Left colon (tissue), 2 donors: ENCODE measurements at regions not wholly inside any gene's neighbourhood (a gene's known extent, or its start where the extent isn't known, plus 50 kb on each side); places are given as distances from the start of the nearest gene placed in this dataset.

Experiments used
- ATAC-seq: fragments of 200-7000 bp; cut with Tn5 transposase; one replicate; pipeline ENCODE4 v1.9.1; 2020; ENCODE audit warnings: mild to moderate bottlenecking, moderate library complexity
- DNase-seq, 2 donors: peaks; one replicate each; pipeline ENCODE4 v3.0.0-alpha.2; 2020
- intact Hi-C, 2 donors: fragments of 100-400 bp; cut with DNase I in 1 of 2; cut with micrococcal nuclease in 1 of 2; formaldehyde crosslinking; loops; one replicate each; pipeline versions ENCODE4 v1.11.2 to v1.14.0; 2022; cut with DNase I, micrococcal nuclease
- donor health status: DM: no; HTN: no; CAD: no.
- donor health status: DM: yes; HTN: yes; CAD: no.

DNA sequence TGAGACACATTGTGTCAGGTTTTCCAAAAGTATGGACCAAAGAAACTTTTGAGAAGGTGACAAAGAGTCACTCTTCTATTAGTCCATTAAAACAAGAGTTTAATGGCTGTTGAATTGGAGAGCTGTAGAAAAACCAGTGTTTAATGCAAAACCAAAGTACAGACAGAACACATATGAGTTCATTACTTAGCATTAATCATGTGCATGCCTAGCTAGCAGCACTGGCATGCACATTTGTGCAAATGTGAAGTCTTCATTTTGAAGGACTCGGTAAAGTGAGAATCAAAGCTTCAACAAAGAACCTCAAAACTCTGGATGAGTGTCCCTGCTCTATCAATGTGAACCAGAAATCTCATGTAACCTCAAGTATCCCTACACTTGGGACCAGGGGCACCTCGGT lies 256.3 kb upstream of the PPARGC1A start:
- DNase-seq (no peak), ATAC-seq (no peak)
- intact Hi-C loops: no loop called here

DNA sequence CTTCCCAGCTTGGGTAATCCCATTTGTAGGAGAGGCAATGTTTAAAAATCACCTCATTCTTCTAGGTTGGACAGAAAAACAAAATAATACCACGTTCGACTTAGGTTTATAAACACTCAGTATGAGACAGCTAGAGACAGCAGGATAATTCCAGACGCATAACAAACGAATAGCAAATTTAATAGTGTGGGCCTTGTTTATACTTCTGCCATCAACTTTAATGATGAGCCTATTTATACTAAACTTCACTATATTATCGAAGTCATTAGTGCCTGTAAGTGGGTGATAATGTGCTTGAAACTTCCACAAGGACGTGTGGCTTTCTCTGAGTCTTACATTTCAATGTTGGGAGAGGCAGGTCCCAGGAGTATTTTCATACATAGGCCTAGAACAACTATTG lies 255.7 kb upstream of the PPARGC1A start:
- intact Hi-C loops: no loop called here
- no peak for ATAC-seq
- DNase-seq: no peak

- no peak for DNase-seq
- ATAC-seq: no peak
- intact Hi-C loops: no loop called here
Observed at GRCh38 chr4:24144381-24144780, 254.5 kb upstream of the PPARGC1A start.

- DNase-seq (no peak), ATAC-seq (no peak)
- intact Hi-C loops: no loop called here
Observed at GRCh38 chr4:24143741-24144140, 253.9 kb upstream of the PPARGC1A start.

DNA sequence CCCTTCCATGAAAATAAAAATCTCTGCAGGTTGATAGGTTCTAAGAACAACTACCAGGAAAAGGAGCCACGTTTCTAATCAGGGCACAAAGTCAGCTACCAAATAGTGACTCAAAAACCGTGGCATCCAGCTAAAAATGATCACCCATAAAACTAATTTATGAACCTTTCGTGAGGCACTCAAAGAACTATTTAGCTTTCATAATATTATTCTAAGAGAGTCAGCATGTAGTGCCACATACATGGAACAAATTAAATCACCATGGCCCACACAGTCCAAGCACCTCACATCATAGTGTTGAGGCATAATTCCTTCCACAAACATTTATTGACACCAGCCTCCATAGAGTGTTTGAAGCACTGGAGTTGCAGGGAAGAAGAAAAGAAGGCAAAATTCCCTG lies 252.0 kb upstream of the PPARGC1A start:
- DNase-seq (no peak), ATAC-seq (no peak)
- intact Hi-C loops: no loop called here

- DNase-seq (no peak), ATAC-seq (no peak)
- intact Hi-C loops: no loop called here
Observed at GRCh38 chr4:24140892-24141291, 251.0 kb upstream of the PPARGC1A start.

DNA sequence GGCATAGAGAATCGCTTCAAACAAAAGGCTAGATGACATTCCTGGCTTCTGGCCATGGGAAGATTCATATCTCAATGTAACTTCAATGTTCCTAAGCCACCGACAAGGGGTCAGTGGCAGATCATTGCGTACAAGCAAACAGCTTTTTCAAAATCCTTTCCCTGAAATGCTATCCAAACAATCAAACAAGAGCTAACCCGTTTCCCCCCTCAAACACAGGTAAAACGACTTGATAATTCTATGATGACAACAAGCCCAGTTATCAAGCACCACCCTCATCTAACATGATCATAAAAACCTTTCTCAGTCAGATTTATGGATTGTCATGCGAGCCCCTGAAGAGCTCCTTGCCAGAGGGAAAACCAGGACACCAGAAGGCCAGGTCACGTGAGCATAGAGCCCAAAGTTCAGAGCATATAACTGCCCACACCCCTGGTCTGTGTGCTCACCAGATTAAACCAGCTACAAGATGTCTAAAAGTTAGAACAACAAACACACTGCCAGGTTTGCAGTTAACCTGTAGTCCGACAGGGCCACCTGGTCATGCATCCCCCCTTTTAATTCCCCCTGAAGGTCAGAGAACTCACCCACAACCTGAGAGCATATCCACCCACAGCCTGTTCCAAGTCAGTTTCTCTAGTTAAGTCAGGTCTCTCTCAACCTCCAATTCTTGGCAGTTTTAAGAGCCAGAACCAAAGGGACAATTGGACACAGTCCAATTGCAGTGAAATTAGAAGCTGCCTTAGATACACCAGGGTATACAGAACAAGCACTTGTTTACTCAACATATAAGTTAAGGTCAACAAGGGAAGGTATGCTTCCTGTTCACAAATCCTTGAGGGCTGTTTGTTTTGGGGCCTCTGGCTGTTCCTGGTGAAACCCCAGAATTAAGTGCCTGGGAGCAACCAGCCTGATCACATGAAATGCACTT lies 248.1 kb upstream of the PPARGC1A start:
- ATAC-seq (peak; percentile 96), DNase-seq (peak; percentile 71 to 85)
- intact Hi-C loops: no loop called here

DNA sequence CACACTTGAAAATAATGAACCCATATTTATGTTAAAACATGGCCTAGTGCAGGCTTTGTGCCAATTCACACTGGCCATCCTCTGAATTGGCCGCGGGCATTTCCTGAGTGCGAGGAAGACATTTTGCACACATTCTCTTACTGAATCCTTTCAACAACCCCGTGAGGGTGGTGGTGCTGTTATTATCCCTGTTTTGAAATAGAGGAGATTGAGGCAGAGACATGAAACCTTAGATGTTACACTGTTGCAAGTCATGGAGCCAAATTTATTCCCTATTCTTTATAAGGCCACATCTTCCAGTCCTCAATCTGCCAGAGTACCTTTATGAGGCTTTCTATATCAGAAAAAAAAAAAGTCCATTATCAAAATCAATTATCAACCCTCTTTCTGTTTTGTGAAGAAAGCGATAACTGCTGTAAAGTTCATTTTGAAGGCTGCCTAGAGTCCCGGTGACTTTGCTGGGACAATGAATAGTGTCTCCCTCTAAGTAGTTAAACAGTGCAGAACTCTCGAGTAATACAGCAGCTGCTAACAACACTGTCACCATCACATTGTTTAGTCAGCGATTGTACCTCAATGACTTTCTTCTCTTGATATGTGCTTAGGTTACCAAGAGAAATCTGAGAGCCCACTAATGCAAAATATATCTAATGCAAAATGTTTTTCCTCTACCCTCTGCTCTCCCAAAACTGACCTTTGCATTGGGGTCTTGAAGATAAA lies 242.3 kb upstream of the PPARGC1A start:
- no peak for DNase-seq
- no peak for ATAC-seq
- intact Hi-C loops: no loop called here

GRCh38 chr4:24130637-24131036 lies 240.8 kb upstream of the PPARGC1A start:
- intact Hi-C loops: no loop called here
- ATAC-seq (no peak), DNase-seq (no peak)

GRCh38 chr4:24126776-24127175 lies 236.9 kb upstream of the PPARGC1A start:
- intact Hi-C loops: no loop called here
- DNase-seq: no peak
- ATAC-seq: no peak

DNA sequence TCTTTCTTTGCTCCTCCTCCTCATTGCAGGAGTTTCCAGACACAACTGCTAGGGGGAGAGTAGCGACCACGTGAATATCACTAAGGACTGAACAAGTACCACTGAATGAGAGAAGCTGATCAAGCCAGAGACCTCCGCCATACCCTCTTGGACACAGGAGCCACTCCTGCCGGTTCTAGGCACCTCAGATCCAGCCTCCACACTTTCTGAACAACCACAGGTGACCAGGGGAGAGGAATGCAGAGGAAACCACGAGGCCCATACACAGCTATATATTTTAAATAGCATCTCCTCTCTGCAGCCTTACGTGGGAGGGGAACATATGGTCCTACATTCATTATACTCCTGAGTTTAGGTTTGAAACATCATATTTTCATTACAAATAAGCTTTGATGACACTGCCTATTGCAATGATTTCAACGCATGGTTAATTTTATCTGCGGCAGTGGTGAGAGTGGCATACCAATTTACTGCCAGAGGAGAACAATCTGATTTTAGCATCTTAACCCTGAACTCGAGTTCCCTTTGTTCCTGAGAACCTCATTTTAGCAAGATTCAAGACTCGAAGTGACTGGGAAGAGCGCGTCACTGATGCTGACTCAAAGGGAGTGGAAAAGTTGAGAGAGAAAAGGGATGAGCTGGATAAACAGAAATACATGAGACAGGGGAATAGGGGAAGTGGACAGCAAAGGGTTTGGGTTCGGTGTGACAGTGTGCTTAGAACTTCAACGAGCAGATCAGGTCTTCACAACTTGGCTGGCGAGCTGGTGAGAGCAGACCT lies 231.7 kb upstream of the PPARGC1A start:
- intact Hi-C loops: no loop called here
- DNase-seq (no peak), ATAC-seq (no peak)

DNA sequence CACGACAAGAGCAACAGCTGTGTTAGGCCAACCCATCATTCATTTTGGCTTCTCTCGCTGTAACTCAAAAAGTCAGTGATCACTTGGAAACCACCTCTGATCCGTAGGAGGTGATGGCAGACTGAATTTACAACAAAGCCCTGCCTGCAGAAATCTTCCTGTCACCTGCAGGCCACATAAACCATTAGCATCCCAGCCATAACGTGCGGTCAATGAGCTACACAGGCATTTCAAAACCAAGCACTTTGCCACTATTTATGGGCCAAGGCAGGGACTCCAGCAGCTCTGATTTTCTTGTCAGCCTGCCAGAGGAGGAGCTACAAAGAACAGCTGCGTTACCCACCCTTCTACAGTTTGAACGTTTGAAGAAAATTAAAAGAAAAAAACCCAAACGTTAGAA lies 228.1 kb upstream of the PPARGC1A start:
- no peak for DNase-seq
- no peak for ATAC-seq
- intact Hi-C loops: no loop called here

DNA sequence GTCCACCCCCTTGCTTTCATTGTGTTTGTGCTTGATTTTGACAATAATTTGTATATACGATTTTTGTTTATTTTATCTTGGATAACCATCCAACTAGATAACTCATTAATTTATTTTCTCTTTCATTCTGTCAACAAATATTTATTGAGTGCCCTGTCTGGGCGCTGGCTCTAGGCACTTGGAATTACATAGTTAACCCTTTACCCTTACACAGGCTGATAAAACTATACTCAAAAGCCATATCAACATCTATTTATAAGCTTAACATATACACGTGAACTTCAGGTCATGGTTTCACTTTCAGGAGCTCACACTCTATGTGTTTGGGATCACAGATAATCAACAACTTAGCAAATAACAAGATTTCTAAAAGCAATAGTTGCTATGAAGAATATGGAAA lies 226.3 kb upstream of the PPARGC1A start:
- ATAC-seq (no peak), DNase-seq (no peak)
- intact Hi-C loops: no loop called here

- ATAC-seq: no peak
- intact Hi-C loops: no loop called here
- DNase-seq: no peak
Observed at GRCh38 chr4:24114919-24115500, 225.2 kb upstream of the PPARGC1A start.

DNA sequence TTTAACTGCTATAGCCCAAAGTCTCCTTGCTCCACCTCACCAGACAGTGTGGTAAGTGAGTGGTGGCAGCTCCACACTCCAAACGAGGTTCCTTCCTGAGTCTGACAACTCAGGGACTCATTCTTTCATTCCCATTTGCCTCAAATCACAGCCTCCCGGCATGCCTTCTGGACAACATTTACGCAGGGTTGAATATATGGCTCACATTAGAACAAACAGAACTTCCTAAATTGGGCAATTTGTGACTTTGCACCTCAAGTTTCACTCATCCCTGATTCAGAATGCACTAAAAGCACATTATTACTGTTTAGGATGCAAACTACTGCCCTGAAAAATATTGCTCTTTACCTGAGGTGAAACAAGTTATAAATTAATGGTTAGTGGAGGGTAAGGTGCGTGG lies 224.6 kb upstream of the PPARGC1A start:
- intact Hi-C loops: no loop called here
- ATAC-seq: no peak

DNA sequence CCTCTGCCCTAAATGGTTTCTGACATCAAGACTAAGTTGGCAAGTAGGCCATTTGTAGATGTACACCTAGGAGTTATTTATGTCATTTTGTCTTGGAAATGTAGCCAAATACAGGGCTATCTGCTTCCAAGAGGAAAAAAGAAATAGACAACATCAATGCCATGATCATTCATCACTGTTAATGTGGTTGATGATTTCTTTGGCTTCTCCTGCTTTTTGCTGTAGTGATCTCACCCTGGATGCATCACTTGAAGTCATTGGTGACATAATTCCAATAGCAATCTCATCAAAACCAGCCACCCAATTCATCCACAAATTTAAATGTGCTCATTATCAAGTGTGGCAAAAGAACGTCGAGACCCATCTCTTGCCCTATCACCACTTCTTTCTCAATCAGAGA lies 222.6 kb upstream of the PPARGC1A start:
- no peak for ATAC-seq
- intact Hi-C loops: no loop called here
- DNase-seq: no peak

More for the DNA sequence above, 224.6 kb upstream of the PPARGC1A start:
- no peak for DNase-seq

DNA sequence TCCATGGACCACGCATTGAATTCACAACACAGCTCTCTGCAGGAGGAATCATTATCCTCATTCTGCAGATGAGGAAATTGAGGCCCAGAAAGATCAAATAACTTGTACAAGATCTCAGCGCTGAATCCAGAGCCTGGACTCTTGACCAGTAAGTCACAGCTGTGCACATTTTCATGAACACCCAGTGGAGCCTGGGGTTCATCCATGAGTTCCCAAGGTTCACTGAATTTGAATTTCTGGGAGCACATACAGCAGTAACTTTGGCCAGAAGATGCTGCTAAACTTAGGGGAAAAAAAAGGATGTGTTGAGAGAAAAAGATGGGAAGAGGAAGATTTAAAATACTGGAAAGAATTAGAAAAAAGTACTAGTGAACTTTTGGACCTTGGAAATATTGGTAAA lies 218.7 kb upstream of the PPARGC1A start:
- ATAC-seq (no peak), DNase-seq (no peak)
- intact Hi-C loops: no loop called here

DNA sequence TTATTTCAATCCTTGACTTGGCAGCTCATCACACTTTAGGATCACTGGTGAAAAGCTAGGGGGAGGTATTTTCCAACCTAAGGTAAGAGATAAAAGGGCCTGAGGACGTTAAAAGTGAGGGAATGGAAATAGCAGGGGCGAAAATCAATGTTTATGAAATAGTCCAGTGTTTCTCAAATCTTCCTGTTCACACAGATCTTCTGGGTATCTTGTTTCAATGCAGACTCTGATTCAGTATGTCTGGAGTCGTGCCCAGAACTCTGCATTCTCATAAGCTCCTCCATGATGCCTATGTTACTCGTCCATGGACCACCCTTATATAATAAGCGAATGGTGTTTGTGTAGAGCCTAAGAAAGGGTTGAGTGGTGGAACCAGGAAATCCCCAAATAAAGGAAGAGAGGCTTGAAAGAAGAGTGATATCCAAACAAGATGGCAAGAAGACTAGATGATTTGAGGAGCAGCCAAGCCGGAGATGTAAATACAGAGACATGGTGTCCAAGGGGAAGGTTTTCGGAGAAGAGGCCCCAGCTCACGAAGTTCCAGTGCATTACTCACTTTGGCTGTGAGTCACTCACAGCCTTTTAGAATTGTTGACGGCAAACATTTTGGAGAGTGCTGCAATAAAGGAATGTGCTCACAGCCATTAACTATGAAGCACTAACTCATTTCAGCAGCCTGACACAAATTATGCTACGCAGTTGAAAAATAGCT lies 215.6 kb upstream of the PPARGC1A start:
- ATAC-seq (no peak), DNase-seq (no peak)
- intact Hi-C loops: no loop called here

- ATAC-seq (peak; percentile 75), DNase-seq (peak in 1 of 2 donors; percentile 38)
- intact Hi-C loops: no loop called here
Observed at GRCh38 chr4:24104158-24104565, 214.3 kb upstream of the PPARGC1A start.
